GM19240 (cell line): ENCODE measurements at regions not wholly inside any gene's neighbourhood (a gene's known extent, or its start where the extent isn't known, plus 50 kb on each side); places are given as distances from the start of the nearest gene placed in this dataset.

Experiments used
- DNase-seq: peaks from one replicate; pipeline ENCODE4 v3.0.0; 2011; ENCODE audit warnings: low spot score; ENCODE audit not compliant: insufficient read length

DNA sequence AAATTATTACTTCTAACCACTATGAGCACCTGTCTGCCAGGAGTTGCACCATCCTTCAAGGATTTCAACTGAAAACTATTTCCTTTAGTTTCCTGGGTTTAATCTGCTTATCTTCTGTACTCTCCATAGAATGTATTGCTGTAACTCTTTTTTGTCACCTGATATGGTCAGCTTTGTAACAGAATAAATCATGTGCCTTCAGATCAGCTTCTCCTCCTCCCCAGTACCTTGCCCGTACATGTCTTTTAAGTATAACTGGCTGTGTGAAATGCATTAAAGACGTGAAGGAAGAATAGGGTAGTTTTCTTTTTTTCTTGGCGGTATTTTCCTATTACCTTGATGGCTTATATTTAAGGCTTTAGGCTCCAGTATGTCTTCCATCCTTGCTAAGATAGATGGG, 200.3 kb upstream of the NAV3 start:
- DNase-seq: no peak

GRCh38 chr12:77629141-77629540, 201.6 kb upstream of the NAV3 start:
- no peak for DNase-seq

DNA sequence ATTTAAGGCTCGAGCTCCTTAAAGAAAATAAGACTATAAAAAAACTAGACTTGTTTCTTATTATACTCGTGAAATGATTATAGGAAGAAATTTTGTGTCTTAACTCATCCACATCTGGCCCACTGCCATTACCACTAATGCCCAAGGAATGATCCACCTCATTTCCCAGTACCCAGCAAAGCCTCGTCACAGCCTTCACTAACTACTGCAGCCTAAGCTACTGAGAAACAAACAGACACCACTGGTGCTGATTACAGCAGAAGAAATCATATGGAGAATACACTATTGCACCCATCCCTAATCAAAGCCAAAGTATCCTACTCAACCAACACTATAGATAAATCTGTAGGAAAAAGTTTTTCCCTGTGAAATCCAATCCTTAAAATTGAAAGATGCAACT, 205.3 kb upstream of the NAV3 start:
- no peak for DNase-seq

DNA sequence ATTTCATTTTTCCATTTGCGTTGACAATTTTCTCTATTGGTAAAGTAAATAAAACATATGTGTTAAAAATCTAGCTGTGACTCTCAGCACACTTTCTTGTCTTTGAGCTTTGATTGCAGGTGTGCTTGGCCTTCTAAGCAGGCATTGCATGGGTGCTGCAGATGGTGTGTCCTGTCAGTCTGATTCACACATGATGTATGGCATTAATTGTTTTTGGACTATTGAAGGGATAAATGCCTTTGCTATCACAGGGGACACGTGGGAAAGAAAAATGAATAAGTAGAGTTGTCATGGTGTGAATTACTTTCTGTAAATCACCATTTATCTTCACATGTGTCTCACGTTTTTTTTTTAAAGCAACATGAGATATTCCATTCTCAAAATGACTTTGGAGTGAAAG, 211.3 kb upstream of the NAV3 start:
- no peak for DNase-seq

DNA sequence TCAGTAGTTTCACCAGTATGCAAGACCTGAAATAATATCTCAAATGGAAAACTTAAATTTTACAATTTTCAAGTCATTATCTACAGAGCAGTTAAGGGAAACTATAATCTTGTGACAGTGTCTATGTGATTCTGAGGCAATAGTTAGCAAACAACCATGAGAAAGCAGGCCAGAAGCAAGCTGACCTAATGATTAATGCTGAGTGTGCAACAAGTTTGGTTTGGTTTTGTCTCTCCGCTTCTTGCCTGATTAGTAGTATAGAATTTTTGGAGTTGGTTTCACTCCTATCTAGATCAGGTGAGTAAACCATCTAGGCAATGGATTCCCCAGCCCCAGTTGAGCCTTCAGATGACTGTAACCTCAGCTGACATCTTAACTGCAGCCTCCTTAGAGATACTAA, 212.9 kb upstream of the NAV3 start:
- no peak for DNase-seq

DNA sequence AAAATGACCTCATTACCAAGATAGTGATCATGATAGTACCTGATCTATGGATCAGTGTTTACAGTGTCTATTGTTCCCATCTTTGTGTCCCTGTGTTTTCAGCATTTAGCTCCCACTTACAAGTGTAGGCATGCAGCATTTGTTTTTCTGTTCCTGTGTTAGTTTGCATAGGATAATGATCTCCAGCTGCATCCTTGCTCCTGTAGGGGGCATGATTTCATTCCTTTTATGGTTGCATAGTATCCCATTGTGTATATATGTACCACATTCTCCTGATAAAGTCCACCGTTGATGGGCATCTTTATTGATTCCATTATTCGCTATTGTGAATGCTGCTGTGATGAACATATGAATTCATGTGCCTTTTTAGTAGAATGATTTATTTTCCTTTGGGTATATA, 215.4 kb upstream of the NAV3 start:
- no peak for DNase-seq

DNA sequence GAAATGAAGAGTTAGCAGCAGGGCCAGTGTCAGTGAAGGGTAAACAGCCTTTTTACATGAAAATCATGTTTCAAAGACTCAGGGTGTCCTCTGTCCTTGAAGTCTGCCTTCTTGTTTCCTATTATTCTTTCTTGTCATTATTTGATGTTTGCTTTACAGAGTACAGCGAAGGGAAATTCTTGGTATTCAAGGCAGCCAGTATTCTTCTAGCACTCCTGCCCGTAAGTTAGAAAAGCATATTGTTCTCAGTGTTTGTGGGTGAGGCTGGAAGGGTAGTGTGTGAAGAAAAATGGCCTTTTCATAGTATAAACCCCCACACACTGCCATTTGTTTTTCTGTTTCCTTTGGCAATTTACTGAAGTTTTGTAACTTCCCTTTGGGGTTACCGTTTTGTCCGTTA, 217.3 kb upstream of the NAV3 start:
- DNase-seq: no peak

- DNase-seq: no peak
Measured at GRCh38 chr12:77610446-77610845, 220.2 kb upstream of the NAV3 start.

- no peak for DNase-seq
Measured at GRCh38 chr12:77609016-77609415, 221.7 kb upstream of the NAV3 start.

DNA sequence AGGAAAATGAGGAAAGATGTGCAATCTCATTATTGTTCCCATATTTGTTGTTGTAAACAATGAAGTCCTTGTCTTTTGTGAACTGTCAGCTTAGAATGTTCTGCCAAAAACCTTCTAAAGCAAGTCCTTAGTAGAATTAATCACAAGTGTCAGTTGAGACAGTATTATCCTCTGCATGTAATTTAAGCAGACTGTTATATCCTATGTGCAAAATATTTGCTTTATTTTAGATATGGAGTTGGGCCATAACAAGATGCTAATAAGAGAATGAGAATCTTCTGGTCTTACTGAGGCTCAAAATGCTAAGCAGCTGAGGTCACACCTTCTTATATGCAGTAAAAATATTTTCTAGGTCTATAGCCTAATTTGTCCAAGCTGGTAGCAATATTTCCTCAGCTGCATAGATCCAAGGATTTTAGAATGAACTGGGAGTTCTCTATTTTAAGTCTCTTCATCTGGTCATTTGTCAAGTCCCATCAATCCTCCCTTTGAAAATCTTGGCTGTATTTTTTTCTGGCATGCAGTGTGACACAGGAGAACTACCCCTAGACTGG, 222.3 kb upstream of the NAV3 start:
- no peak for DNase-seq

- no peak for DNase-seq
Measured at GRCh38 chr12:77606348-77606747, 224.3 kb upstream of the NAV3 start.

GRCh38 chr12:77603946-77604345, 226.7 kb upstream of the NAV3 start:
- no peak for DNase-seq

DNA sequence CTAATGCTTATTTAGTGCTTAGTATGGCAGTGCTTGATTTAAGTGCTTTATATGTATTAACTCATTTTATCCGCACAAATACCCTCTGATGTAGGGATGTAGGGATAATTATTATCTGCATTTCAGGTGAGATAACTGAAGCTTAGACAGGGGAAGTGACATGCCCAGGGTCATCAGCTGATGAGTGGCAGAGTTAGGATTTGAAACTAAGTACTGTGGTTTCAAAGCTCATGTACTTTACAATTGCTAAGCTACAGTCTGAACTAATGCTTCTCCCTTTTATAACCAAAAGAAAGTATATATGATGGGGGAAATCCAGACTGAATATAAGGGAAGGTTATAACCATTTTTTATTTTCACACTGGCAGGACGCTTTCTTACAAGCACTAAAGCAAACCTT, 229.6 kb upstream of the NAV3 start:
- DNase-seq: no peak

DNA sequence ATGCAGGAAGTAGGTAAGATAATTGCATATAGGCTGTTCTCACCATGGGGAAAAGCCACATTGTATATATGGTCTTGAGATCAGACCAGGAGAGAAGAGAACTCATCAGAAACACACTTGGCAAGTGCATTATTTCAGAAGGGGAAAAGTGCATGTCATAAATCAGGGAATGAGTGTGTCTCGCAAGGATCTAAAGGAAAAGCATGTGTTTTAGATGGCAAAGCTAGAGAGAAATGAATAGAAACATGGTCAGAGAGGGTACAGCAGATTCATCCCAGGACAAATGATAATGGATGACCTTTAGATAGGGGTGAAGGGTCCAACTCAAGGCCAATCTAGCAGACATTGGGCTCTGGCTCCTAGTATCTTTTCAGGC, 230.2 kb upstream of the NAV3 start:
- DNase-seq: no peak

GRCh38 chr12:77599782-77600467, 230.8 kb upstream of the NAV3 start:
- no peak for DNase-seq

GRCh38 chr12:77594366-77594765, 236.3 kb upstream of the NAV3 start:
- no peak for DNase-seq

DNA sequence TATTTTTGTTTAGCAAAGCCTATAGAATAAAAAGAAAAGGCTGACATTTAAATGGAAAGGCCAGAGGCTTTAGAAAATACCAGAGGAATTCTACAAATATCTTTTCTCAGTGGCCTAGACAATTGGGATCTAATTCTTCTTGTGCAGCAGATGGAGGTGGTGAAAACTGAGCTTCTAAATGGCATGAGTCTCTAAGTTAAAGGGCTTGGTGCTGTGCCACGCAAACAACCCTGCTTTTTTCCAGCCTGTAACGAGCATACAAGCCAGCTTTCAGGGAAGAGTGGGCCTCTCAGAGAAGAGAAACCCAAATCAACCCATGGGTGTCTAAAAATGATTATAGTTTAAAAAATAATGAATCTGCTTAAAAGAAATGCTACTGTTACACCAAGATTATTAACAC, 237.9 kb upstream of the NAV3 start:
- DNase-seq: no peak

DNA sequence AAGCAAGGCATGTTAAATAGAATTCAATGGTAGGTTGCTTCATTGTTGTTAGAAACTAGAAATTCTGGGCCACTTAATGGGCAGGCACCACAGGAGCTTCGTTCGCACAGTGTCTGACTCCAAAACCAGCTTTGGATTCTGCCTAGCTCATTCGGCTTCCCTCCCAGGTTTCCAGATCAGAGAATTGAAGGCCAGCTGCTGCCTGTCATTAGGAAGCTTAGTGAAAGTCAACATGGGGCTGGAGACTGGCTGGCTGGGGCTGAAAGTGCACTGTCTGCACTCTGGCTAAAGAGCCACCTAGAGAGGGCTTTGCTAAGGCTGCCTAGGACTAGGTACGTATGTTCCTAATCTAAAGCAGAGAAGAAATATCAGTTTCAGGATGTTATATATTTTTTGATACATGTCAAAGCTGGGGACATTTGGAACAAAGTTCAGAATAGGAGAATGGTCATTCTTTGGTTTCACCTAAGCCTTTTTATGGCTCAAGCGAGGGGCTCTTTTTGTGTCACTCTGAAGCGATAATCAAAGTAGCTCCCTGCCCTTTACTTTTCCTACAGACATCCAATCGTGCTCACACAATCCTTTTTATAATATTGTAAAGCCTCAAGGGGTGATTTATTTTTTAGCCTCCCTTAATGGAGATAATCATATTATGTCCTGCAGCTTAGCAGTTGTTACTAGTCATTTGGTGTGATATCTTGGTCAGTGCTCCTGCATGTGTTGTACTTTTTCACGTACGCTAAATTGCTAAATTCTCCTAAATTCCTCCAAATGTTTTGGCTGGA, 238.5 kb upstream of the NAV3 start:
- no peak for DNase-seq

GRCh38 chr12:77590306-77590705, 240.4 kb upstream of the NAV3 start:
- no peak for DNase-seq

DNA sequence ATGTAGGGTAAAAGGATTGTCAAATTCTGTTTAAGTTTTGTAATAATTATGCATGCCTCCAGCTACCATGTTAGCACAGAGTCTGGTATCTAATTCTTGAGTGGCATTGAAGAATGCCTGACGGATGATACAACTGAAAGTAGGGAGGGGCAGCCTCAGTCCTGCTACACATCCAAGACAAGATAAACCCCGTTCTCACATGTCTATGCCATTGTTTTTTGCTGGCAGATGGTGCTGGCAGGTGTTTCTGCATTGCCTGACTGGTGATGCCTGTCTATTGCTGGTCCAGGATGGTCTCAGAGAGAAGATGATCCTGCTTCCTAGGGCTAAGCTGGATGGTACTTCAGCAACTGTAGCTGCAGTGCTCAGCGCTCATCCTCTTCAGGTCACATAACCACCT, 245.8 kb upstream of the NAV3 start:
- no peak for DNase-seq

DNA sequence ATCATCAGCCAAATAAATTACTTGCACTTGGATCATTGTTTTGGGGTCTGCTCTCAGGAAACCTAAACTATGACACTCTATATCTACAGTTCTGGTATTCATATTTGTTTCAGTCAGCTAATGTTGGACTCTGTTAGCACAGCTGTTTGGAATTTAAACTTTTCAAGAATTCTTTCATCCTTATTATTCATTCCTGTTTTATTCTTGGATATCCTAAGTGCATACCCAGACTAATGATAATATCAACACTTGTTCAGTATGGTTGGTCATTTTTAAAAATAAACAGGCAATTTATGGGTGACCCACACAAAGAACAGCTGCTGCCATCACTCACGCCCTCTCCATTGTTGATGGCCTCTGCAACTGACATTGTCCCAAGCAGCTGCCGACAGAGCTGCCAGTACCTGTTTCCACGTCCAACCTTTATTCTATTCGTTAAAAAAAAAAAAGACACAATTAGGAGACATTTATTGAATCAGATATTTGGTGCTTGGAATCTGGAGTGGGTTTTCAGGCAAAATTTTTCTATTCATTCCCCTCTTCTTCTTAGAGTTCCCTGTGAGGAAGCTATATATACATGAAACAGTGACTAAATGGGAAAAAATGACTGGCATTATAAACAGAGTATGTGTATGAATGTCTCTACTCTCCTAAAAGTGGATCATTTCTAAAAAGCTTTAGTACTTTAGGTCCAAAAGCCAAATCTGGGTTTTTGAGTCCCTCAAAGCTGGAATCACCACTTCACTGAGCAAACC, 252.1 kb upstream of the NAV3 start:
- DNase-seq: no peak

- no peak for DNase-seq
Measured at GRCh38 chr12:77577791-77578190, 252.9 kb upstream of the NAV3 start.
